Mammary epithelial cell (primary cell): ENCODE measurements at regions not wholly inside any gene's neighbourhood (a gene's known extent, or its start where the extent isn't known, plus 50 kb on each side); places are given as distances from the start of the nearest gene placed in this dataset.

Source experiments
- EZH2 ChIP-seq: IDR thresholded peaks from 2 replicates; pipeline ENCODE4 v1.6.1; 2012; ENCODE audit warnings: low read length, inconsistent platforms, borderline replicate concordance
- TF ChIP-seq, protein P1 (sequence below), 2 donors: IDR thresholded peaks in 1 of 2; conservative IDR thresholded peaks in 1 of 2; 2 replicates each; pipeline ENCODE4 v1.5.1; 2011 to 2012; ENCODE audit warnings: inconsistent platforms in 2 of 2, low read length in 2 of 2, mild to moderate bottlenecking in 2 of 2, control low read depth in 1 of 2, low read depth in 1 of 2; ENCODE audit not compliant: insufficient read depth in 1 of 2; ENCODE audit errors: extremely low read depth in 1 of 2

DNA sequence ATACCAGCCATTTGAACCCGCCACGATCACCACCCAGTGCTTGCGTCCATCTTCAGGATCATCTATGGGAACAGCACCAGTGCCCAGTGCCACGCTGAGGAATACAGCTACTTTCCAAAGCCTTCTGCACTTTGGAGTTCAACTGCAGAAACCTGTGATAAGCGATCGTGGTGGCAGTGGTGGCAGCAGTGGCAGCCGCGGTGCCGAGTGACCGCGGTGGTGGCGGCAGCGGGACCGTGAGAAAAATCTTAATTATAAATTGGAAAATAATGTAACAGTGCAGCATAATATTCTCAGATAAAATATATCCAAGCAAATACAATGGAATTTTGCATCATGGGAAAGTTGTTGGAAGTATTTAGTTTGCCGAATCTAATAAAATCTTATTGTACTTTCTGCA, 2270.9 kb downstream of the PCDH9 start:
- TF ChIP-seq, protein P1, sequence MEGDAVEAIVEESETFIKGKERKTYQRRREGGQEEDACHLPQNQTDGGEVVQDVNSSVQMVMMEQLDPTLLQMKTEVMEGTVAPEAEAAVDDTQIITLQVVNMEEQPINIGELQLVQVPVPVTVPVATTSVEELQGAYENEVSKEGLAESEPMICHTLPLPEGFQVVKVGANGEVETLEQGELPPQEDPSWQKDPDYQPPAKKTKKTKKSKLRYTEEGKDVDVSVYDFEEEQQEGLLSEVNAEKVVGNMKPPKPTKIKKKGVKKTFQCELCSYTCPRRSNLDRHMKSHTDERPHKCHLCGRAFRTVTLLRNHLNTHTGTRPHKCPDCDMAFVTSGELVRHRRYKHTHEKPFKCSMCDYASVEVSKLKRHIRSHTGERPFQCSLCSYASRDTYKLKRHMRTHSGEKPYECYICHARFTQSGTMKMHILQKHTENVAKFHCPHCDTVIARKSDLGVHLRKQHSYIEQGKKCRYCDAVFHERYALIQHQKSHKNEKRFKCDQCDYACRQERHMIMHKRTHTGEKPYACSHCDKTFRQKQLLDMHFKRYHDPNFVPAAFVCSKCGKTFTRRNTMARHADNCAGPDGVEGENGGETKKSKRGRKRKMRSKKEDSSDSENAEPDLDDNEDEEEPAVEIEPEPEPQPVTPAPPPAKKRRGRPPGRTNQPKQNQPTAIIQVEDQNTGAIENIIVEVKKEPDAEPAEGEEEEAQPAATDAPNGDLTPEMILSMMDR (conservative IDR thresholded peaks at IDR 0.05 in 1 of 2, IDR thresholded peaks at IDR 0.05 in 1 of 2; ENCODE audit: extremely low read depth in 1 of 2, insufficient read depth in 1 of 2, low read depth in 1 of 2, low read length in 2 of 2) = no peak
- TF ChIP-seq EZH2 = no peak
